ENCODE measurements at regions not wholly inside any gene's neighbourhood (a gene's known extent, or its start where the extent isn't known, plus 50 kb on each side); places are given as distances from the start of the nearest gene placed in this dataset.

- no peak for TF ChIP-seq CTCF (IDR thresholded peaks at IDR 0.05)
- no peak for TF ChIP-seq POLR2A (IDR thresholded peaks at IDR 0.05)
- TF ChIP-seq POLR2AphosphoS5 (IDR thresholded peaks at IDR 0.05), result no peak
Observed at GRCh38 chr12:107200394-107200793, 107.0 kb upstream of the CRY1 start.
